ENCODE measurements at regions not wholly inside any gene's neighbourhood (a gene's known extent, or its start where the extent isn't known, plus 50 kb on each side); places are given as distances from the start of the nearest gene placed in this dataset.

GRCh38 chr5:17896605-17897004 lies 262.3 kb downstream of the TAF11L14 start:
- Histone ChIP-seq H3K4me3 (ENCODE audit: low read depth in 1 of 2, low read length in 2 of 2) (no peak overlapping the region), H3K4me2 (ENCODE audit: insufficient read depth, low read length) (no peak overlapping the region), H2AFZ (ENCODE audit: low read depth, low read length) (no peak overlapping the region), H3K27ac (ENCODE audit: low read length) (no peak overlapping the region), H3K9me3 (ENCODE audit: insufficient read depth, low read length, severe bottlenecking) (no peaks in the 10 kb centered on the region), H4K20me1 (ENCODE audit: insufficient read depth, low read length) (no peaks in the 10 kb centered on the region), H3K4me1 (ENCODE audit: insufficient read depth, low read length) (no peaks in the 10 kb centered on the region), H3K27me3 (ENCODE audit: insufficient read depth, low read length, poor library complexity) (no peaks in the 10 kb centered on the region), H3K36me3 (ENCODE audit: insufficient read depth, low read length) (no peaks in the 10 kb centered on the region), H3K9ac (ENCODE audit: low read depth, low read length) (no peak overlapping the region), H3K79me2 (ENCODE audit: insufficient read depth, low read length) (no peaks in the 10 kb centered on the region)
- no peak for TF ChIP-seq EZH2 (IDR thresholded peaks at IDR 0.05; ENCODE audit: borderline replicate concordance, low read depth, low read length, severe bottlenecking)
- TF ChIP-seq, protein P1, sequence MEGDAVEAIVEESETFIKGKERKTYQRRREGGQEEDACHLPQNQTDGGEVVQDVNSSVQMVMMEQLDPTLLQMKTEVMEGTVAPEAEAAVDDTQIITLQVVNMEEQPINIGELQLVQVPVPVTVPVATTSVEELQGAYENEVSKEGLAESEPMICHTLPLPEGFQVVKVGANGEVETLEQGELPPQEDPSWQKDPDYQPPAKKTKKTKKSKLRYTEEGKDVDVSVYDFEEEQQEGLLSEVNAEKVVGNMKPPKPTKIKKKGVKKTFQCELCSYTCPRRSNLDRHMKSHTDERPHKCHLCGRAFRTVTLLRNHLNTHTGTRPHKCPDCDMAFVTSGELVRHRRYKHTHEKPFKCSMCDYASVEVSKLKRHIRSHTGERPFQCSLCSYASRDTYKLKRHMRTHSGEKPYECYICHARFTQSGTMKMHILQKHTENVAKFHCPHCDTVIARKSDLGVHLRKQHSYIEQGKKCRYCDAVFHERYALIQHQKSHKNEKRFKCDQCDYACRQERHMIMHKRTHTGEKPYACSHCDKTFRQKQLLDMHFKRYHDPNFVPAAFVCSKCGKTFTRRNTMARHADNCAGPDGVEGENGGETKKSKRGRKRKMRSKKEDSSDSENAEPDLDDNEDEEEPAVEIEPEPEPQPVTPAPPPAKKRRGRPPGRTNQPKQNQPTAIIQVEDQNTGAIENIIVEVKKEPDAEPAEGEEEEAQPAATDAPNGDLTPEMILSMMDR (IDR thresholded peaks at IDR 0.05; ENCODE audit: borderline replicate concordance, extremely low read depth, low read length, poor library complexity, severe bottlenecking) = no peak
- DNase-seq (no peak), ATAC-seq (ENCODE audit: insufficient read depth, low read depth) (no peak)

DNA sequence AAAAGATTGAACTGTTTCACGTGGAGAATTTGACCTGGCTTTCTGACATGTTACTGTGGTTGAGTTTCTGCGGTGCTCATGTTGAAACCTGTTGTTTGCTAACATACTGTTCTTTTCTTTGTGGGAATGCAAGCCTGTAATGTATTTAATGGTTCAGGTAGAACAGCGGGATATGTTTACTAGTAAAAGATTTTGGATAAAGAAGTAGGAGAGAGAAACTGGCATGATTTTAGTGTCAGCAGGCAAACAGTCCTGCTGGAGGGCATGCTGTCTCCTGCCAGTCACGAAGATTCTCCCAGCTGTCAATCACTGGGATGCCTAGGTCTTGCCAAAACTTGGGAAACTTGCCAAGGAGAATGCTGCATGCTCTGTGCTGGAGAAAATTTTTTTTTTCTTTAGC lies 263.5 kb downstream of the TAF11L14 start:
- Histone ChIP-seq H3K27ac (ENCODE audit: low read length) (no peak overlapping the region), H3K4me2 (ENCODE audit: insufficient read depth, low read length) (no peak overlapping the region), H3K36me3 (ENCODE audit: insufficient read depth, low read length) (no peaks in the 10 kb centered on the region), H4K20me1 (ENCODE audit: insufficient read depth, low read length) (no peaks in the 10 kb centered on the region), H3K4me1 (ENCODE audit: insufficient read depth, low read length) (no peaks in the 10 kb centered on the region), H3K9ac (ENCODE audit: low read depth, low read length) (no peak overlapping the region), H2AFZ (ENCODE audit: low read depth, low read length) (no peak overlapping the region), H3K4me3 (ENCODE audit: low read depth in 1 of 2, low read length in 2 of 2) (no peak overlapping the region), H3K27me3 (ENCODE audit: insufficient read depth, low read length, poor library complexity) (no peaks in the 10 kb centered on the region), H3K79me2 (ENCODE audit: insufficient read depth, low read length) (no peaks in the 10 kb centered on the region), H3K9me3 (ENCODE audit: insufficient read depth, low read length, severe bottlenecking) (no peaks in the 10 kb centered on the region)
- DNase-seq (no peak), ATAC-seq (ENCODE audit: insufficient read depth, low read depth) (no peak)
- TF ChIP-seq EZH2 (IDR thresholded peaks at IDR 0.05; ENCODE audit: borderline replicate concordance, low read depth, low read length, severe bottlenecking) = no peak
- TF ChIP-seq, protein P1 (IDR thresholded peaks at IDR 0.05; ENCODE audit: borderline replicate concordance, extremely low read depth, low read length, poor library complexity, severe bottlenecking) = no peak

DNA sequence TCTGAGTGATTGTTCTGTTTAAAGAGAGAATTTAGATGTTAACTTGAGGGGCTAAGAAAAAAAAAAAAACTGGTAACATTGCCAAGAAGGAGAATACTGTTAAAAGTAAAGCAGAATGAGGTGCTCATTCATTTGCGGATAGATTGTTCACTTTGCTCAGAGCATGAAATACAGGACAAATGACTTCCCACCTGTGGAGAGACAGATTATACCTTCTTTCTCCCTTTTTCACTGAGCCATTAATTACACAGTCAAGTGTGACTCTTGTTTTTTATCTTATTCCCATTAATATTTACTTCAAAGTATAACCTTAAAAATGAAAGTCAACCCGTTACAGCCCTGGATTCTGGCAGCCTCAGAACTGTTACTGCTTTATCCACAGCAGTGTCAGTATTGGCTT lies 264.5 kb downstream of the TAF11L14 start:
- Histone ChIP-seq H3K4me2 (ENCODE audit: insufficient read depth, low read length) (no peak overlapping the region), H3K9ac (ENCODE audit: low read depth, low read length) (no peak overlapping the region)

More for the DNA sequence above, 264.5 kb downstream of the TAF11L14 start:
- ATAC-seq (ENCODE audit: insufficient read depth, low read depth) = no peak
- Histone ChIP-seq H2AFZ (ENCODE audit: low read depth, low read length) (no peak overlapping the region), H3K27me3 (ENCODE audit: insufficient read depth, low read length, poor library complexity) (no peaks in the 10 kb centered on the region), H4K20me1 (ENCODE audit: insufficient read depth, low read length) (no peaks in the 10 kb centered on the region), H3K4me3 (ENCODE audit: low read depth in 1 of 2, low read length in 2 of 2) (no peak overlapping the region), H3K27ac (ENCODE audit: low read length) (no peak overlapping the region), H3K9me3 (ENCODE audit: insufficient read depth, low read length, severe bottlenecking) (no peaks in the 10 kb centered on the region), H3K36me3 (ENCODE audit: insufficient read depth, low read length) (no peaks in the 10 kb centered on the region), H3K79me2 (ENCODE audit: insufficient read depth, low read length) (no peaks in the 10 kb centered on the region), H3K4me1 (ENCODE audit: insufficient read depth, low read length) (no peaks in the 10 kb centered on the region)
- no peak for DNase-seq
- no peak for TF ChIP-seq EZH2 (IDR thresholded peaks at IDR 0.05; ENCODE audit: borderline replicate concordance, low read depth, low read length, severe bottlenecking)
- TF ChIP-seq, protein P1 (IDR thresholded peaks at IDR 0.05; ENCODE audit: borderline replicate concordance, extremely low read depth, low read length, poor library complexity, severe bottlenecking) = no peak

Data from DND-41 (cell line).